GM12878 (cell line): ENCODE measurements at regions not wholly inside any gene's neighbourhood (a gene's known extent, or its start where the extent isn't known, plus 50 kb on each side); places are given as distances from the start of the nearest gene placed in this dataset.

Experiments
- ATAC-seq: fragments of 200-7000 bp; cut with Tn5 transposase; 3 replicates; pipeline ENCODE4 v1.9.1; 2020; ENCODE audit warnings: mild to moderate bottlenecking, moderate library complexity
- BruUV-seq: library from RNA; stranded (reverse); fragments of 400-500 nt; replicated peaks from 2 replicates; lab custom pipeline; 2021; lab: Mats Ljungman, UMichigan
- CTCF ChIA-PET: fragments of 300-600 bp; sonication (Branson Sonifier 250); formaldehyde crosslinking; extraction: SDS; loops from one replicate; lab custom pipeline; 2021; ENCODE audit warnings: inconsistent platforms; lab: Yijun Ruan, JAX
- POLR2A ChIA-PET: fragments of 350-600 bp; formaldehyde crosslinking; extraction: SDS; loops from one replicate; lab custom pipeline; 2021; ENCODE audit warnings: inconsistent platforms; lab: Charles Lee
- RAD21 ChIA-PET: fragments of 300-600 bp; sonication (Branson Sonifier 250); formaldehyde crosslinking; loops from one replicate; lab custom pipeline; 2023; ENCODE audit warnings: antibody characterized with exemption; ENCODE audit not compliant: unreplicated experiment; lab: Charles Lee
- SMC1A ChIA-PET: fragments of 300-600 bp; sonication (Branson Sonifier 250); formaldehyde crosslinking; loops from one replicate; lab custom pipeline; 2023; ENCODE audit not compliant: unreplicated experiment, uncharacterized antibody; lab: Charles Lee
- DNase-seq: peaks from one replicate; pipeline ENCODE4 v3.0.0-alpha.2; 2011; ENCODE audit warnings: low read depth, low spot score
- FAIRE-seq: peaks from 3 replicates; lab custom pipeline; 2011; peaks lifted over from hg19 to GRCh38; lab: Jason Lieb, UNC
- H2AFZ ChIP-seq: 2 replicates; pipeline ENCODE4 v1.6.0; 2011; ENCODE audit warnings: low read depth, low read length, control low read depth; ENCODE audit not compliant: control insufficient read depth
- H3K27ac ChIP-seq: 2 replicates; pipeline ENCODE4 v1.5.1; 2011; ENCODE audit warnings: control low read depth; ENCODE audit not compliant: control insufficient read depth, insufficient read depth
- H3K27me3 ChIP-seq, 2 experiments: replicated peaks in 1 of 2; 2 replicates each; pipeline versions ENCODE4 v1.6.0 to v1.6.1; 2011; ENCODE audit warnings: low read length in 1 of 2; ENCODE audit not compliant: control insufficient read depth in 2 of 2, insufficient read depth in 2 of 2
- H3K36me3 ChIP-seq, 2 experiments: 2 replicates each; pipeline ENCODE4 v1.5.1; 2011; ENCODE audit warnings: low read length in 1 of 2; ENCODE audit not compliant: control insufficient read depth in 2 of 2, insufficient read depth in 2 of 2
- H3K4me1 ChIP-seq: 2 replicates; pipeline ENCODE4 v1.6.1; 2011; ENCODE audit warnings: mild to moderate bottlenecking, low read length, moderate library complexity, mixed read lengths; ENCODE audit not compliant: control insufficient read depth, insufficient read depth
- H3K4me2 ChIP-seq: 2 replicates; pipeline ENCODE4 v1.6.0; 2011; ENCODE audit warnings: control low read depth; ENCODE audit not compliant: control insufficient read depth, insufficient read depth
- H3K4me3 ChIP-seq: fragments of 200-600 bp; sonication (generic); 2 replicates; pipeline ENCODE4 v1.5.1; 2016
- H3K79me2 ChIP-seq: 2 replicates; pipeline ENCODE4 v1.6.0; 2011; ENCODE audit warnings: low read length; ENCODE audit not compliant: control insufficient read depth, insufficient read depth
- H3K9ac ChIP-seq: 2 replicates; pipeline ENCODE4 v1.8.0; 2011; ENCODE audit warnings: low read length, control low read depth, mixed read lengths; ENCODE audit not compliant: control insufficient read depth, insufficient read depth
- H3K9me3 ChIP-seq: replicated peaks from 3 replicates; pipeline ENCODE4 v1.5.1; 2011; ENCODE audit warnings: mild to moderate bottlenecking, low read length; ENCODE audit not compliant: control insufficient read depth, insufficient read depth
- H4K20me1 ChIP-seq: 2 replicates; pipeline ENCODE4 v1.6.0; 2011; ENCODE audit not compliant: control insufficient read depth, insufficient read depth
- ETV6 ChIP-seq, 2 experiments: fragments of 450-650 bp in 1 of 2; IDR thresholded peaks in 1 of 2; conservative IDR thresholded peaks in 1 of 2; 2 replicates each; pipeline ENCODE4 v1.6.1; 2014; ENCODE audit warnings: antibody characterized with exemption in 1 of 2, borderline replicate concordance in 1 of 2, low read depth in 1 of 2, mild to moderate bottlenecking in 1 of 2, moderate library complexity in 1 of 2
- GATAD2B ChIP-seq: fragments of 450-650 bp; conservative IDR thresholded peaks from 2 replicates; pipeline ENCODE4 v1.6.1; 2017; ENCODE audit warnings: low read depth, mild to moderate bottlenecking, moderate library complexity
- HDAC2 ChIP-seq: fragments of 200-600 bp; sonication (generic); IDR thresholded peaks from 2 replicates; pipeline ENCODE4 v1.6.1; 2017
- MEF2B ChIP-seq: fragments of 450-650 bp; IDR thresholded peaks from 2 replicates; pipeline ENCODE4 v1.6.1; 2018; ENCODE audit warnings: mild to moderate bottlenecking, moderate library complexity; ENCODE audit not compliant: partially characterized antibody, poor library complexity, severe bottlenecking
- SIN3A ChIP-seq: IDR thresholded peaks from 2 replicates; pipeline ENCODE4 v1.6.1; 2012; ENCODE audit warnings: low read depth, low read length, improper control_type of control experiment
- TCF3 ChIP-seq: IDR thresholded peaks from 2 replicates; pipeline ENCODE4 v1.6.1; 2012; ENCODE audit warnings: low read depth, mild to moderate bottlenecking, low read length, borderline replicate concordance; ENCODE audit not compliant: insufficient read depth
- ZNF384 ChIP-seq: IDR thresholded peaks from 2 replicates; pipeline ENCODE4 v1.6.1; 2012; ENCODE audit warnings: low read depth, mild to moderate bottlenecking, low read length, improper control_type of control experiment, borderline replicate concordance
- whole genome bisulfite sequencing: methylation state at CpG from one replicate; pipeline ENCODE4 v1.1.6; 2016; ENCODE audit warnings: low lambda C conversion rate; ENCODE audit not compliant: insufficient replicate concordance, insufficient coverage; ENCODE audit errors: missing lambda C conversion rate; 5-methylcytosine and 5-hydroxymethylcytosine counted together
- in situ Hi-C: fragments of 300-500 bp; cut with MboI; formaldehyde crosslinking; loops from 9 replicates; pipeline ENCODE4 v1.14.3; 2018; ENCODE audit warnings: mixed read lengths
- intact Hi-C: fragments of 100-400 bp; cut with micrococcal nuclease; formaldehyde crosslinking; loops from one replicate; pipeline ENCODE4 v1.14.2; 2022; ENCODE audit not compliant: unreplicated experiment
- TF ChIP-seq, protein P1 (sequence below): IDR thresholded peaks from 2 replicates; pipeline ENCODE4 v1.6.1; 2011; ENCODE audit warnings: mild to moderate bottlenecking, low read depth, low read length, moderate library complexity; ENCODE audit not compliant: insufficient replicate concordance

- ChIA-PET POLR2A (no interaction called here), SMC1A (no interaction called here), CTCF (no interaction called here), RAD21 (no interaction called here)
- Histone ChIP-seq H3K4me1 (no peaks in the 10 kb centered on the region), H3K27ac (no peak overlapping the region), H3K9me3 (no peaks in the 10 kb centered on the region), H3K4me3 (no peak overlapping the region), H3K4me2 (no peak overlapping the region), H3K27me3 (no peaks in the 10 kb centered on the region), H2AFZ (no peak overlapping the region), H3K9ac (no peak overlapping the region), H3K36me3 (no peaks in the 10 kb centered on the region), H4K20me1 (no peaks in the 10 kb centered on the region), H3K79me2 (no peaks in the 10 kb centered on the region)
- BruUV-seq = no TSS peak
- TF ChIP-seq MEF2B = no peak
- TF ChIP-seq ZNF384 = no peak
- TF ChIP-seq TCF3 = no peak
- TF ChIP-seq ETV6 (conservative IDR thresholded peaks at IDR 0.05 in 1 of 2, IDR thresholded peaks at IDR 0.05 in 1 of 2; ENCODE audit: borderline replicate concordance in 1 of 2, low read depth in 1 of 2) = no peak
- TF ChIP-seq, protein P1, sequence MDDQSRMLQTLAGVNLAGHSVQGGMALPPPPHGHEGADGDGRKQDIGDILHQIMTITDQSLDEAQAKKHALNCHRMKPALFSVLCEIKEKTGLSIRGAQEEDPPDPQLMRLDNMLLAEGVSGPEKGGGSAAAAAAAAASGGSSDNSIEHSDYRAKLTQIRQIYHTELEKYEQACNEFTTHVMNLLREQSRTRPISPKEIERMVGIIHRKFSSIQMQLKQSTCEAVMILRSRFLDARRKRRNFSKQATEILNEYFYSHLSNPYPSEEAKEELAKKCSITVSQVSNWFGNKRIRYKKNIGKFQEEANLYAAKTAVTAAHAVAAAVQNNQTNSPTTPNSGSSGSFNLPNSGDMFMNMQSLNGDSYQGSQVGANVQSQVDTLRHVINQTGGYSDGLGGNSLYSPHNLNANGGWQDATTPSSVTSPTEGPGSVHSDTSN = no peak
- TF ChIP-seq HDAC2 = no peak
- TF ChIP-seq GATAD2B = no peak
- no peak for TF ChIP-seq SIN3A
- 84% methylated on average over 4 of the region's 4 CpGs for WGBS
- FAIRE-seq = no peak
- in situ Hi-C loops (no loop called here), intact Hi-C loops (no loop called here)
- no peak for DNase-seq
- ATAC-seq = no peak
Observed at GRCh38 chr14:82667006-82667405, 1133.4 kb upstream of the SEL1L start.
